GM23338 (cell line): ENCODE measurements at regions not wholly inside any gene's neighbourhood (a gene's known extent, or its start where the extent isn't known, plus 50 kb on each side); places are given as distances from the start of the nearest gene placed in this dataset.

Experiments
- ATAC-seq: fragments of 200-7000 bp; cut with Tn5 transposase; 3 replicates; pipeline ENCODE4 v1.9.1; 2020
- DNase-seq: peaks from one replicate; pipeline ENCODE4 v3.0.0-alpha.2; 2015; ENCODE audit warnings: low spot score
- H2AFZ ChIP-seq: fragments of 200-600 bp; sonication (generic); 2 replicates; pipeline ENCODE4 v1.8.0; 2016; ENCODE audit warnings: antibody characterized with exemption, mild to moderate bottlenecking, moderate library complexity
- H3F3A ChIP-seq: fragments of 200-600 bp; sonication (generic); replicated peaks from 2 replicates; pipeline ENCODE4 v1.8.0; 2017; ENCODE audit warnings: antibody characterized with exemption, mixed run types, low read depth
- H3K27ac ChIP-seq: fragments of 200-600 bp; sonication (generic); 2 replicates; pipeline ENCODE4 v1.6.1; 2016; ENCODE audit warnings: low read depth
- H3K27me3 ChIP-seq: fragments of 200-600 bp; sonication (generic); 2 replicates; pipeline ENCODE4 v1.8.0; 2016; ENCODE audit warnings: mild to moderate bottlenecking, mixed run types, moderate library complexity; ENCODE audit not compliant: insufficient read depth
- H3K36me3 ChIP-seq: fragments of 200-600 bp; sonication (generic); 2 replicates; pipeline ENCODE4 v1.8.0; 2016; ENCODE audit warnings: mild to moderate bottlenecking; ENCODE audit not compliant: insufficient read depth
- H3K4me1 ChIP-seq: fragments of 200-600 bp; sonication (generic); 2 replicates; pipeline ENCODE4 v1.8.0; 2016; ENCODE audit warnings: mild to moderate bottlenecking, moderate library complexity; ENCODE audit not compliant: insufficient read depth
- H3K4me2 ChIP-seq: fragments of 200-600 bp; sonication (generic); 2 replicates; pipeline ENCODE4 v1.7.1; 2017; ENCODE audit warnings: mixed run types
- H3K4me3 ChIP-seq: fragments of 200-600 bp; sonication (generic); 2 replicates; pipeline ENCODE4 v1.6.1; 2016; ENCODE audit warnings: mixed run types
- H3K79me2 ChIP-seq: fragments of 200-600 bp; sonication (generic); replicated peaks from 2 replicates; pipeline ENCODE4 v1.8.0; 2017; ENCODE audit warnings: mild to moderate bottlenecking; ENCODE audit not compliant: insufficient read depth
- H3K9me2 ChIP-seq: fragments of 200-600 bp; sonication (generic); 2 replicates; pipeline ENCODE4 v1.8.0; 2017; ENCODE audit not compliant: insufficient read depth
- H4K20me1 ChIP-seq: fragments of 200-600 bp; sonication (generic); replicated peaks from 2 replicates; pipeline ENCODE4 v1.8.0; 2017; ENCODE audit warnings: mild to moderate bottlenecking; ENCODE audit not compliant: insufficient read depth
- H3K27ac Mint-ChIP-seq: 2 replicates; pipeline ENCODE4 v1.8.0; 2020; ENCODE audit warnings: inconsistent platforms, mild to moderate bottlenecking, moderate library complexity, mixed read lengths
- H3K27me3 Mint-ChIP-seq: 3 replicates; pipeline ENCODE4 v1.8.0; 2022; ENCODE audit warnings: low read depth, mild to moderate bottlenecking, moderate library complexity, mixed read lengths, inconsistent platforms; ENCODE audit not compliant: insufficient read depth, poor library complexity
- H3K36me3 Mint-ChIP-seq: 3 replicates; pipeline ENCODE4 v1.8.0; 2021; ENCODE audit warnings: low read depth, mild to moderate bottlenecking, inconsistent platforms, moderate library complexity, mixed read lengths
- H3K4me1 Mint-ChIP-seq: 3 replicates; pipeline ENCODE4 v1.8.0; 2020; ENCODE audit warnings: mild to moderate bottlenecking, inconsistent platforms, mixed read lengths
- H3K4me3 Mint-ChIP-seq: 3 replicates; pipeline ENCODE4 v1.8.0; 2021; ENCODE audit warnings: moderate library complexity, mild to moderate bottlenecking, inconsistent platforms, mixed read lengths
- H3K9me3 Mint-ChIP-seq: 3 replicates; pipeline ENCODE4 v1.8.0; 2020; ENCODE audit warnings: moderate library complexity, mild to moderate bottlenecking, inconsistent platforms, mixed read lengths
- CTCF ChIP-seq, 2 experiments: fragments of 200-600 bp in 1 of 2; sonication (generic) in 1 of 2; conservative IDR thresholded peaks; 2 replicates each; pipeline versions ENCODE4 v1.5.1 to v1.6.1; 2016 to 2017; ENCODE audit warnings: antibody characterized with exemption in 2 of 2, low read depth in 2 of 2, mild to moderate bottlenecking in 2 of 2, moderate library complexity in 1 of 2
- ETS1 ChIP-seq: IDR thresholded peaks from 2 replicates; pipeline ENCODE4 v1.6.1; 2016; ENCODE audit warnings: antibody characterized with exemption
- EZH2 ChIP-seq: fragments of 200-600 bp; sonication (generic); IDR thresholded peaks from one replicate; pipeline ENCODE4 v1.8.0; 2017; ENCODE audit warnings: antibody characterized with exemption, mild to moderate bottlenecking, low read depth; ENCODE audit not compliant: unreplicated experiment
- EZH2phosphoT487 ChIP-seq: fragments of 200-600 bp; sonication (generic); IDR thresholded peaks from one replicate; pipeline ENCODE4 v1.8.1; 2018; ENCODE audit warnings: antibody characterized with exemption; ENCODE audit not compliant: unreplicated experiment
- JUNB ChIP-seq: IDR thresholded peaks from one replicate; pipeline ENCODE4 v1.6.1; 2016; ENCODE audit warnings: antibody characterized with exemption; ENCODE audit not compliant: unreplicated experiment
- POLR2AphosphoS5 ChIP-seq: IDR thresholded peaks from 2 replicates; pipeline ENCODE4 v1.6.1; 2016; ENCODE audit warnings: antibody characterized with exemption, low read depth
- REST ChIP-seq: IDR thresholded peaks from one replicate; pipeline ENCODE4 v1.6.1; 2018; ENCODE audit warnings: antibody characterized with exemption; ENCODE audit not compliant: unreplicated experiment
- ZNF114 ChIP-seq: fragments of 250-450 bp; sonication (Bioruptor Pico); IDR thresholded peaks from 2 replicates; pipeline ENCODE4 v1.5.0; 2020; ENCODE audit warnings: mild to moderate bottlenecking, moderate library complexity
- ZNF331 ChIP-seq: fragments of 250-450 bp; sonication (Bioruptor Pico); IDR thresholded peaks from 2 replicates; pipeline ENCODE4 v1.5.0; 2020; ENCODE audit warnings: low read depth, mild to moderate bottlenecking, moderate library complexity

GRCh38 chr1:29427614-29428279 is 191.4 kb downstream of the PTPRU start (continued):
- TF ChIP-seq CTCF (conservative IDR thresholded peaks at IDR 0.05; ENCODE audit: low read depth in 2 of 2): no peak
- no peak for TF ChIP-seq EZH2
- no peak for TF ChIP-seq ZNF114 (CRISPR knock-in tag)
- no peak for TF ChIP-seq JUNB

GRCh38 chr1:29426701-29427279 is 190.5 kb downstream of the PTPRU start:
- H4K20me1 ChIP-seq: no peaks in the 10 kb centered on the region
- Mint-ChIP-seq H3K4me1 (peaks cover 7% of the 10 kb centered on the region), H3K27me3 (peaks cover 10% of the 10 kb centered on the region), H3K4me3 (no peak overlapping the region), H3K27ac (no peak overlapping the region), H3K36me3 (0 out of 3 replicates have a peak, but pooled peaks cover 4% of the 10 kb centered on the region), H3K9me3 (peaks cover 23% of the 10 kb centered on the region)
- H3K4me3 ChIP-seq: no peak overlapping the region
- no peaks in the 10 kb centered on the region for H3F3A ChIP-seq
- no peak overlapping the region for H3K4me2 ChIP-seq
- no peaks in the 10 kb centered on the region for H3K9me2 ChIP-seq
- H3K27me3 ChIP-seq: no peaks in the 10 kb centered on the region
- no peaks in the 10 kb centered on the region for H3K36me3 ChIP-seq
- no peak overlapping the region for H2AFZ ChIP-seq
- H3K79me2 ChIP-seq: no peaks in the 10 kb centered on the region
- no peak for ATAC-seq
- TF ChIP-seq EZH2: no peak
- TF ChIP-seq REST: no peak
- TF ChIP-seq ZNF331: no peak
- TF ChIP-seq POLR2AphosphoS5: no peak
- TF ChIP-seq ETS1: no peak
- TF ChIP-seq EZH2phosphoT487: no peak
- H3K27ac ChIP-seq: no peak overlapping the region
- DNase-seq: no peak
- H3K4me1 ChIP-seq: no peaks in the 10 kb centered on the region; the same call in 1 of the 2 replicates
